ENCODE measurements at regions not wholly inside any gene's neighbourhood (a gene's known extent, or its start where the extent isn't known, plus 50 kb on each side); places are given as distances from the start of the nearest gene placed in this dataset.

GRCh38 chr6:62904687-62905086 lies 306.6 kb upstream of the FKBP1C start:
- Histone ChIP-seq H3K27ac (replicated peaks) (no peak overlapping the region), H3K27me3 (ENCODE audit: insufficient read depth, poor library complexity, severe bottlenecking) (no peaks in the 10 kb centered on the region), H3K4me3 (replicated peaks; ENCODE audit: insufficient read depth, low read length) (no peak overlapping the region)
- TF ChIP-seq REST (IDR thresholded peaks at IDR 0.05; ENCODE audit: insufficient replicate concordance, low read depth) (no peak), CTCF (IDR thresholded peaks at IDR 0.05; ENCODE audit: insufficient read depth, low read length) (no peak), POLR2AphosphoS5 (IDR thresholded peaks at IDR 0.05; ENCODE audit: low read depth) (no peak), SPI1 (IDR thresholded peaks at IDR 0.05; ENCODE audit: borderline replicate concordance, low read depth) (no peak), GABPA (IDR thresholded peaks at IDR 0.05; ENCODE audit: low read depth) (no peak)
- DNase-seq (ENCODE audit: low read depth in 1 of 2, low spot score in 1 of 2), result no peak

GRCh38 chr6:62914530-62914929 lies 296.7 kb upstream of the FKBP1C start:
- no peak for TF ChIP-seq REST (IDR thresholded peaks at IDR 0.05; ENCODE audit: insufficient replicate concordance, low read depth)
- no peak for TF ChIP-seq SPI1 (IDR thresholded peaks at IDR 0.05; ENCODE audit: borderline replicate concordance, low read depth)
- TF ChIP-seq POLR2AphosphoS5 (IDR thresholded peaks at IDR 0.05; ENCODE audit: low read depth), result no peak
- TF ChIP-seq GABPA (IDR thresholded peaks at IDR 0.05; ENCODE audit: low read depth), result no peak
- TF ChIP-seq CTCF (IDR thresholded peaks at IDR 0.05; ENCODE audit: insufficient read depth, low read length), result no peak

GRCh38 chr6:62923728-62924127 lies 287.5 kb upstream of the FKBP1C start:
- Histone ChIP-seq H3K4me3 (replicated peaks; ENCODE audit: insufficient read depth, low read length) (no peak overlapping the region), H3K27ac (replicated peaks) (no peak overlapping the region)
- TF ChIP-seq SPI1 (IDR thresholded peaks at IDR 0.05; ENCODE audit: borderline replicate concordance, low read depth) (no peak), CTCF (IDR thresholded peaks at IDR 0.05; ENCODE audit: insufficient read depth, low read length) (no peak), GABPA (IDR thresholded peaks at IDR 0.05; ENCODE audit: low read depth) (no peak), REST (IDR thresholded peaks at IDR 0.05; ENCODE audit: insufficient replicate concordance, low read depth) (no peak), POLR2AphosphoS5 (IDR thresholded peaks at IDR 0.05; ENCODE audit: low read depth) (no peak)

More at GRCh38 chr6:62914530-62914929, 296.7 kb upstream of the FKBP1C start:
- no peak overlapping the region for H3K27ac ChIP-seq (replicated peaks)
- H3K27me3 ChIP-seq (ENCODE audit: insufficient read depth, poor library complexity, severe bottlenecking), result peaks cover under 1% of the 10 kb centered on the region
- no peak overlapping the region for H3K4me3 ChIP-seq (replicated peaks; ENCODE audit: insufficient read depth, low read length)
- no peak for DNase-seq (ENCODE audit: low read depth in 1 of 2, low spot score in 1 of 2)

More at GRCh38 chr6:62923728-62924127, 287.5 kb upstream of the FKBP1C start:
- peaks cover 2% of the 10 kb centered on the region for H3K27me3 ChIP-seq (ENCODE audit: insufficient read depth, poor library complexity, severe bottlenecking)
- DNase-seq (ENCODE audit: low read depth in 1 of 2, low spot score in 1 of 2), result no peak
